GM12873 (cell line): ENCODE measurements at regions not wholly inside any gene's neighbourhood (a gene's known extent, or its start where the extent isn't known, plus 50 kb on each side); places are given as distances from the start of the nearest gene placed in this dataset.

Experiments used
- CTCF ChIP-seq: IDR thresholded peaks from 2 replicates; pipeline ENCODE4 v1.5.1; 2012; ENCODE audit warnings: low read depth, mild to moderate bottlenecking, moderate library complexity, low read length, control low read depth; ENCODE audit not compliant: insufficient read depth; ENCODE audit errors: missing control alignments

- TF ChIP-seq CTCF = no peak
These were observed 152.9 kb downstream of the TTC32 start for GRCh38 chr2:19748711-19749506.

GRCh38 chr2:19748073-19748375 lies 153.8 kb downstream of the TTC32 start:
- TF ChIP-seq CTCF = no peak

- no peak for TF ChIP-seq CTCF
These were observed 154.3 kb downstream of the TTC32 start for GRCh38 chr2:19747310-19748072.

GRCh38 chr2:19746611-19747309 lies 155.0 kb downstream of the TTC32 start:
- peak; percentile 40 for TF ChIP-seq CTCF

GRCh38 chr2:19746137-19746600 lies 155.6 kb downstream of the TTC32 start:
- TF ChIP-seq CTCF = no peak

GRCh38 chr2:19745318-19746136 lies 156.3 kb downstream of the TTC32 start:
- no peak for TF ChIP-seq CTCF
